ENCODE measurements at regions not wholly inside any gene's neighbourhood (a gene's known extent, or its start where the extent isn't known, plus 50 kb on each side); places are given as distances from the start of the nearest gene placed in this dataset.

GRCh38 chr5:174916227-174916626 lies 191.8 kb downstream of the MSX2 start:
- Histone ChIP-seq H3K4me1 (ENCODE audit: control insufficient read depth in 1 of 2, low read depth in 2 of 2) (no peaks in the 10 kb centered on the region), H3K9me3 (no peaks in the 10 kb centered on the region), H3K27ac (no peak overlapping the region), H3K27me3 (replicated peaks; ENCODE audit: insufficient read depth) (no peaks in the 10 kb centered on the region), H3K36me3 (no peaks in the 10 kb centered on the region), H3K4me3 (no peak overlapping the region)
- TF ChIP-seq CTCF (IDR thresholded peaks at IDR 0.05) = no peak
- no peak for DNase-seq (ENCODE audit: low spot score)
- no peak for ATAC-seq (ENCODE audit: insufficient number of reproducible peaks, low FRiP score, low read depth)

- H3K27me3 ChIP-seq (replicated peaks; ENCODE audit: insufficient read depth) = no peaks in the 10 kb centered on the region
- ATAC-seq (ENCODE audit: insufficient number of reproducible peaks, low FRiP score, low read depth) (no peak), DNase-seq (ENCODE audit: low spot score) (no peak)
- H3K36me3 ChIP-seq = no peaks in the 10 kb centered on the region
- no peaks in the 10 kb centered on the region for H3K4me1 ChIP-seq (ENCODE audit: control insufficient read depth in 1 of 2, low read depth in 2 of 2)
- H3K27ac ChIP-seq = no peak overlapping the region
- no peaks in the 10 kb centered on the region for H3K9me3 ChIP-seq
- no peak for TF ChIP-seq CTCF (IDR thresholded peaks at IDR 0.05)
- H3K4me3 ChIP-seq = no peak overlapping the region
These were observed 186.7 kb downstream of the MSX2 start for GRCh38 chr5:174911118-174911517.

GRCh38 chr5:174910245-174910737 lies 185.9 kb downstream of the MSX2 start:
- ATAC-seq (ENCODE audit: insufficient number of reproducible peaks, low FRiP score, low read depth) = no peak
- H3K27me3 ChIP-seq (replicated peaks; ENCODE audit: insufficient read depth) = no peaks in the 10 kb centered on the region
- no peaks in the 10 kb centered on the region for H3K36me3 ChIP-seq
- peak; percentile 85 for TF ChIP-seq CTCF (IDR thresholded peaks at IDR 0.05)
- peak overlapping the region; percentile 51 for H3K4me3 ChIP-seq
- DNase-seq (ENCODE audit: low spot score) = no peak
- no peaks in the 10 kb centered on the region for H3K4me1 ChIP-seq (ENCODE audit: control insufficient read depth in 1 of 2, low read depth in 2 of 2)
- H3K27ac ChIP-seq = no peak overlapping the region
- no peaks in the 10 kb centered on the region for H3K9me3 ChIP-seq

GRCh38 chr5:174903172-174903732 lies 178.9 kb downstream of the MSX2 start:
- ATAC-seq (ENCODE audit: insufficient number of reproducible peaks, low FRiP score, low read depth) (no peak), DNase-seq (ENCODE audit: low spot score) (no peak)
- H3K9me3 ChIP-seq = no peaks in the 10 kb centered on the region
- no peak for TF ChIP-seq CTCF (IDR thresholded peaks at IDR 0.05)
- H3K27me3 ChIP-seq (replicated peaks; ENCODE audit: insufficient read depth) = no peaks in the 10 kb centered on the region
- no peaks in the 10 kb centered on the region for H3K36me3 ChIP-seq
- H3K27ac ChIP-seq = no peak overlapping the region
- H3K4me3 ChIP-seq = no peak overlapping the region
- no peaks in the 10 kb centered on the region for H3K4me1 ChIP-seq (ENCODE audit: control insufficient read depth in 1 of 2, low read depth in 2 of 2)

- no peak overlapping the region for H3K27ac ChIP-seq
- H3K4me3 ChIP-seq = no peak overlapping the region
- H3K36me3 ChIP-seq = no peaks in the 10 kb centered on the region
- ATAC-seq (ENCODE audit: insufficient number of reproducible peaks, low FRiP score, low read depth) = no peak
- H3K9me3 ChIP-seq = no peaks in the 10 kb centered on the region
- no peaks in the 10 kb centered on the region for H3K27me3 ChIP-seq (replicated peaks; ENCODE audit: insufficient read depth)
- no peak for TF ChIP-seq CTCF (IDR thresholded peaks at IDR 0.05)
- no peaks in the 10 kb centered on the region for H3K4me1 ChIP-seq (ENCODE audit: control insufficient read depth in 1 of 2, low read depth in 2 of 2)
- no peak for DNase-seq (ENCODE audit: low spot score)
These were observed 177.0 kb downstream of the MSX2 start for GRCh38 chr5:174901336-174901735.

All from thoracic aorta (tissue), 2 donors.